ENCODE measurements at regions not wholly inside any gene's neighbourhood (a gene's known extent, or its start where the extent isn't known, plus 50 kb on each side); places are given as distances from the start of the nearest gene placed in this dataset.

- TF ChIP-seq CTCF (IDR thresholded peaks at IDR 0.05; ENCODE audit: poor library complexity) (no peak), EZH2 (IDR thresholded peaks at IDR 0.05; ENCODE audit: borderline replicate concordance) (no peak), EZH2phosphoT487 (IDR thresholded peaks at IDR 0.05; ENCODE audit: low read depth, severe bottlenecking, unreplicated experiment) (no peak)
These were observed 796.3 kb upstream of the SLC10A2 start for GRCh38 chr13:103862525-103862924.

Measured in hepatocyte (in vitro differentiated cells).